SH-SY5Y (cell line): ENCODE measurements at regions not wholly inside any gene's neighbourhood (a gene's known extent, or its start where the extent isn't known, plus 50 kb on each side); places are given as distances from the start of the nearest gene placed in this dataset.

ENCODE experiments used
- GATA2 ChIP-seq: IDR thresholded peaks from 2 replicates; pipeline ENCODE4 v1.6.1; 2011; ENCODE audit warnings: mild to moderate bottlenecking, low read depth, low read length
- GATA3 ChIP-seq: IDR thresholded peaks from 2 replicates; pipeline ENCODE4 v1.6.1; 2011; ENCODE audit warnings: low read depth, mild to moderate bottlenecking, low read length, moderate library complexity

GRCh38 chr15:92228830-92229229 is 164.9 kb upstream of the ST8SIA2 start:
- TF ChIP-seq GATA2 (no peak), GATA3 (no peak)
